PC-9 (cell line): ENCODE measurements at regions not wholly inside any gene's neighbourhood (a gene's known extent, or its start where the extent isn't known, plus 50 kb on each side); places are given as distances from the start of the nearest gene placed in this dataset.

Experiments
- BruUV-seq: library from RNA; stranded (reverse); fragments of 400-500 nt; replicated peaks from 2 replicates; lab custom pipeline; 2021; lab: Mats Ljungman, UMichigan
- CTCF ChIA-PET: fragments of 300-600 bp; sonication (Branson Sonifier 250); formaldehyde crosslinking; loops from one replicate; lab custom pipeline; 2022; ENCODE audit warnings: antibody characterized with exemption; lab: Charles Lee
- POLR2A ChIA-PET: fragments of 300-600 bp; sonication (Branson Sonifier 250); formaldehyde crosslinking; loops from one replicate; lab custom pipeline; 2022; ENCODE audit warnings: antibody characterized with exemption; ENCODE audit not compliant: unreplicated experiment; lab: Charles Lee
- DNase-seq, 2 experiments: peaks; one replicate each; pipeline versions ENCODE4 v3.0.0 to v3.0.0-alpha.2; 2015 to 2022; ENCODE audit warnings: mixed read lengths in 1 of 2
- H2AFZ ChIP-seq: fragments of 200-600 bp; sonication (generic); 2 replicates; pipeline ENCODE4 v1.8.1; 2017; ENCODE audit warnings: antibody characterized with exemption
- H3F3A ChIP-seq: fragments of 200-600 bp; sonication (generic); 2 replicates; pipeline ENCODE4 v1.8.1; 2017; ENCODE audit warnings: antibody characterized with exemption, mild to moderate bottlenecking, low read depth; ENCODE audit not compliant: insufficient read depth
- H3K27ac ChIP-seq: fragments of 200-600 bp; sonication (generic); 2 replicates; pipeline ENCODE4 v1.6.1; 2016; ENCODE audit warnings: mixed run types
- H3K27me3 ChIP-seq: fragments of 200-600 bp; sonication (generic); 2 replicates; pipeline ENCODE4 v1.6.1; 2016; ENCODE audit warnings: low read depth, mixed run types; ENCODE audit not compliant: insufficient read depth
- H3K36me3 ChIP-seq: fragments of 200-600 bp; sonication (generic); 2 replicates; pipeline ENCODE4 v1.6.1; 2016; ENCODE audit warnings: low read depth, mixed run types
- H3K4me1 ChIP-seq: fragments of 200-600 bp; sonication (generic); replicated peaks from 2 replicates; pipeline ENCODE4 v1.6.1; 2016; ENCODE audit warnings: mixed run types; ENCODE audit not compliant: insufficient read depth
- H3K4me2 ChIP-seq: fragments of 200-600 bp; sonication (generic); 2 replicates; pipeline ENCODE4 v1.6.1; 2017; ENCODE audit warnings: mixed run types
- H3K4me3 ChIP-seq: fragments of 200-600 bp; sonication (generic); 2 replicates; pipeline ENCODE4 v1.6.1; 2016; ENCODE audit warnings: mixed run types
- H3K79me2 ChIP-seq: fragments of 200-600 bp; sonication (generic); 2 replicates; pipeline ENCODE4 v1.6.1; 2017; ENCODE audit warnings: low read depth, mixed run types
- H3K9me2 ChIP-seq: fragments of 200-600 bp; sonication (generic); 2 replicates; pipeline ENCODE4 v1.8.1; 2017; ENCODE audit warnings: mild to moderate bottlenecking; ENCODE audit not compliant: insufficient read depth
- H3K9me3 ChIP-seq: fragments of 200-600 bp; sonication (generic); 2 replicates; pipeline ENCODE4 v1.8.1; 2016; ENCODE audit warnings: low read depth; ENCODE audit not compliant: insufficient read depth
- H4K20me1 ChIP-seq: fragments of 200-600 bp; sonication (generic); 2 replicates; pipeline ENCODE4 v1.8.1; 2017; ENCODE audit not compliant: insufficient read depth
- EZH2 ChIP-seq: fragments of 200-600 bp; sonication (generic); IDR thresholded peaks from 2 replicates; pipeline ENCODE4 v1.8.0; 2017; ENCODE audit warnings: antibody characterized with exemption, low read depth
- intact Hi-C: fragments of 100-400 bp; cut with micrococcal nuclease; formaldehyde crosslinking; loops from one replicate; pipeline ENCODE4 v1.10.0; 2022; ENCODE audit not compliant: unreplicated experiment
- TF ChIP-seq, protein P1 (sequence below): fragments of 200-600 bp; sonication (generic); conservative IDR thresholded peaks from 2 replicates; pipeline ENCODE4 v1.6.1; 2017; ENCODE audit warnings: mixed run types, antibody characterized with exemption, mild to moderate bottlenecking, moderate library complexity

DNA sequence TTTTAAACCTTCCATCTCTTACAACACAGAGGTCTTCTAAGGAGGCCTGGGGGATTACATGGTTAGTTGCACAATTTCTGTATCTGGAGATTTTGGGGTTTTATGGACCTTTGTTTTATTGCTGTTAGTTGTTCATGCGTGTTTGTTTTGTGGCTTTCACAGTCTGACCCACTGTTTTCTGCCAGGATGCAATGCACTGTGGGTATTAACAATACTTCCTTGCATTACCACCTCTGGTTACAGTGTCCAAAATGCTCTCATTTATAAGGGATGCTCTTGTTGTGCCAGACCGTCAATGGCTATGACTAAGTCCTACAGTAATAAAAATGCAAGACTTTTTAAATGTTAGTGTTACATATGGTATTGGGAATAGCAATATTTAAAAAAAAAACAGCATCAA, 730.2 kb downstream of the KCTD8 start:
- Histone ChIP-seq H3K9me2 (no peaks in the 10 kb centered on the region), H2AFZ (no peak overlapping the region), H3K4me3 (no peak overlapping the region), H4K20me1 (no peaks in the 10 kb centered on the region), H3K27me3 (no peaks in the 10 kb centered on the region), H3F3A (no peaks in the 10 kb centered on the region), H3K79me2 (no peaks in the 10 kb centered on the region), H3K4me2 (no peak overlapping the region), H3K36me3 (no peaks in the 10 kb centered on the region), H3K9me3 (no peaks in the 10 kb centered on the region), H3K27ac (no peak overlapping the region), H3K4me1 (no peaks in the 10 kb centered on the region)
- no peak for DNase-seq
- no TSS peak for BruUV-seq
- POLR2A ChIA-PET: no interaction called here
- no peak for TF ChIP-seq EZH2
- TF ChIP-seq, protein P1, sequence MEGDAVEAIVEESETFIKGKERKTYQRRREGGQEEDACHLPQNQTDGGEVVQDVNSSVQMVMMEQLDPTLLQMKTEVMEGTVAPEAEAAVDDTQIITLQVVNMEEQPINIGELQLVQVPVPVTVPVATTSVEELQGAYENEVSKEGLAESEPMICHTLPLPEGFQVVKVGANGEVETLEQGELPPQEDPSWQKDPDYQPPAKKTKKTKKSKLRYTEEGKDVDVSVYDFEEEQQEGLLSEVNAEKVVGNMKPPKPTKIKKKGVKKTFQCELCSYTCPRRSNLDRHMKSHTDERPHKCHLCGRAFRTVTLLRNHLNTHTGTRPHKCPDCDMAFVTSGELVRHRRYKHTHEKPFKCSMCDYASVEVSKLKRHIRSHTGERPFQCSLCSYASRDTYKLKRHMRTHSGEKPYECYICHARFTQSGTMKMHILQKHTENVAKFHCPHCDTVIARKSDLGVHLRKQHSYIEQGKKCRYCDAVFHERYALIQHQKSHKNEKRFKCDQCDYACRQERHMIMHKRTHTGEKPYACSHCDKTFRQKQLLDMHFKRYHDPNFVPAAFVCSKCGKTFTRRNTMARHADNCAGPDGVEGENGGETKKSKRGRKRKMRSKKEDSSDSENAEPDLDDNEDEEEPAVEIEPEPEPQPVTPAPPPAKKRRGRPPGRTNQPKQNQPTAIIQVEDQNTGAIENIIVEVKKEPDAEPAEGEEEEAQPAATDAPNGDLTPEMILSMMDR: no peak
- intact Hi-C loops: no loop called here
- CTCF ChIA-PET: no interaction called here

- no peaks in the 10 kb centered on the region for H3K27me3 ChIP-seq
- CTCF ChIA-PET: no interaction called here
- no peaks in the 10 kb centered on the region for H3K36me3 ChIP-seq
- H3K4me1 ChIP-seq: no peaks in the 10 kb centered on the region
- H3K27ac ChIP-seq: no peak overlapping the region
- H3K79me2 ChIP-seq: no peaks in the 10 kb centered on the region
- H4K20me1 ChIP-seq: no peaks in the 10 kb centered on the region
- no peak for TF ChIP-seq EZH2
- TF ChIP-seq, protein P1: no peak
- no peak overlapping the region for H2AFZ ChIP-seq
- intact Hi-C loops: no loop called here
- no peaks in the 10 kb centered on the region for H3F3A ChIP-seq
- no peak for DNase-seq
- POLR2A ChIA-PET: no interaction called here
- H3K4me3 ChIP-seq: no peak overlapping the region
- no TSS peak for BruUV-seq
- no peaks in the 10 kb centered on the region for H3K9me3 ChIP-seq
- no peak overlapping the region for H3K4me2 ChIP-seq
- no peaks in the 10 kb centered on the region for H3K9me2 ChIP-seq
Observed at GRCh38 chr4:43732829-43733426, 715.7 kb downstream of the KCTD8 start.

GRCh38 chr4:43742083-43742482, 706.5 kb downstream of the KCTD8 start:
- Histone ChIP-seq H2AFZ (no peak overlapping the region), H4K20me1 (no peaks in the 10 kb centered on the region), H3K4me3 (no peak overlapping the region), H3F3A (no peaks in the 10 kb centered on the region), H3K9me3 (no peaks in the 10 kb centered on the region), H3K79me2 (no peaks in the 10 kb centered on the region), H3K9me2 (no peaks in the 10 kb centered on the region), H3K27ac (no peak overlapping the region), H3K4me2 (no peak overlapping the region), H3K36me3 (no peaks in the 10 kb centered on the region), H3K27me3 (no peaks in the 10 kb centered on the region), H3K4me1 (no peaks in the 10 kb centered on the region)
- no TSS peak for BruUV-seq
- DNase-seq: no peak
- ChIA-PET CTCF (no interaction called here), POLR2A (no interaction called here)
- intact Hi-C loops: no loop called here
- TF ChIP-seq, protein P1: no peak
- no peak for TF ChIP-seq EZH2
